KG1 (cell line): ENCODE measurements at regions not wholly inside any gene's neighbourhood (a gene's known extent, or its start where the extent isn't known, plus 50 kb on each side); places are given as distances from the start of the nearest gene placed in this dataset.

Source experiments
- DNase-seq: peaks from one replicate; lab custom pipeline; 2025; lab: John Stamatoyannopoulos, UW

GRCh38 chr1:199639453-199639852 lies 388.1 kb upstream of the NR5A2 start:
- DNase-seq: no peak

- no peak for DNase-seq
Observed at GRCh38 chr1:199641531-199641930, 386.0 kb upstream of the NR5A2 start.

- no peak for DNase-seq
Observed at GRCh38 chr1:199644912-199645311, 382.6 kb upstream of the NR5A2 start.

GRCh38 chr1:199646761-199647160 lies 380.7 kb upstream of the NR5A2 start:
- DNase-seq: no peak

- DNase-seq: no peak
Observed at GRCh38 chr1:199657449-199657848, 370.1 kb upstream of the NR5A2 start.

- no peak for DNase-seq
Observed at GRCh38 chr1:199660071-199660470, 367.4 kb upstream of the NR5A2 start.

- no peak for DNase-seq
Observed at GRCh38 chr1:199665371-199665770, 362.1 kb upstream of the NR5A2 start.

- DNase-seq: no peak
Observed at GRCh38 chr1:199667089-199667488, 360.4 kb upstream of the NR5A2 start.

GRCh38 chr1:199669916-199670315 lies 357.6 kb upstream of the NR5A2 start:
- DNase-seq: no peak

- DNase-seq: no peak
Observed at GRCh38 chr1:199671684-199672083, 355.8 kb upstream of the NR5A2 start.

GRCh38 chr1:199675937-199676336 lies 351.6 kb upstream of the NR5A2 start:
- DNase-seq: no peak

GRCh38 chr1:199678771-199679170 lies 348.7 kb upstream of the NR5A2 start:
- no peak for DNase-seq

- no peak for DNase-seq
Observed at GRCh38 chr1:199682081-199682480, 345.4 kb upstream of the NR5A2 start.

GRCh38 chr1:199684686-199685273 lies 342.7 kb upstream of the NR5A2 start:
- peak; percentile 22 for DNase-seq

- no peak for DNase-seq
Observed at GRCh38 chr1:199685369-199685768, 342.1 kb upstream of the NR5A2 start.

- no peak for DNase-seq
Observed at GRCh38 chr1:199687321-199687720, 340.2 kb upstream of the NR5A2 start.

- DNase-seq: no peak
Observed at GRCh38 chr1:199688133-199688676, 339.3 kb upstream of the NR5A2 start.

- no peak for DNase-seq
Observed at GRCh38 chr1:199688774-199689173, 338.7 kb upstream of the NR5A2 start.

GRCh38 chr1:199690496-199690895 lies 337.0 kb upstream of the NR5A2 start:
- DNase-seq: no peak

- no peak for DNase-seq
Observed at GRCh38 chr1:199691540-199691939, 336.0 kb upstream of the NR5A2 start.

GRCh38 chr1:199693724-199694123 lies 333.8 kb upstream of the NR5A2 start:
- no peak for DNase-seq

GRCh38 chr1:199696225-199696624 lies 331.3 kb upstream of the NR5A2 start:
- no peak for DNase-seq

GRCh38 chr1:199698222-199698621 lies 329.3 kb upstream of the NR5A2 start:
- no peak for DNase-seq

- DNase-seq: no peak
Observed at GRCh38 chr1:199700551-199700950, 327.0 kb upstream of the NR5A2 start.
